H9 (cell line): ENCODE measurements at regions not wholly inside any gene's neighbourhood (a gene's known extent, or its start where the extent isn't known, plus 50 kb on each side); places are given as distances from the start of the nearest gene placed in this dataset.
"Not testable (repeated sequence)": the region's sequence is repeated elsewhere in the genome, so short reads cannot be mapped to it uniquely, and the experiment has no call there.

Experiments
- DNase-seq: peaks from one replicate; pipeline ENCODE4 v3.0.0-alpha.2; 2017
- H2AFZ ChIP-seq: one replicate; pipeline ENCODE4 v1.6.1; 2013; ENCODE audit warnings: mild to moderate bottlenecking, low read length, control low read depth, moderate library complexity
- H2AK5ac ChIP-seq: 2 replicates; pipeline ENCODE4 v1.6.1; 2013; ENCODE audit warnings: low read length, control low read depth, mixed read lengths; ENCODE audit not compliant: insufficient read length
- H2BK120ac ChIP-seq: one replicate; pipeline ENCODE4 v1.6.1; 2013; ENCODE audit warnings: low read depth, mild to moderate bottlenecking, low read length, control low read depth, inconsistent platforms; ENCODE audit not compliant: poor library complexity, severe bottlenecking
- H2BK12ac ChIP-seq: 2 replicates; pipeline ENCODE4 v1.6.1; 2013; ENCODE audit warnings: low read length, control low read depth, mixed read lengths, low read depth; ENCODE audit not compliant: insufficient read length
- H2BK15ac ChIP-seq: 2 replicates; pipeline ENCODE4 v1.6.1; 2013; ENCODE audit warnings: low read depth, low read length, control low read depth
- H2BK20ac ChIP-seq: one replicate; pipeline ENCODE4 v1.6.1; 2013; ENCODE audit warnings: low read depth, mild to moderate bottlenecking, low read length, control low read depth, inconsistent platforms; ENCODE audit not compliant: poor library complexity, severe bottlenecking
- H2BK5ac ChIP-seq: 2 replicates; pipeline ENCODE4 v1.6.1; 2013; ENCODE audit warnings: low read length, control low read depth, mixed read lengths; ENCODE audit not compliant: insufficient read length
- H3K14ac ChIP-seq: 2 replicates; pipeline ENCODE4 v1.6.1; 2013; ENCODE audit warnings: low read length, control low read depth; ENCODE audit not compliant: insufficient read depth
- H3K18ac ChIP-seq: 2 replicates; pipeline ENCODE4 v1.6.1; 2013; ENCODE audit warnings: low read depth, mild to moderate bottlenecking, mixed read lengths, low read length, control low read depth; ENCODE audit not compliant: insufficient read length
- H3K23ac ChIP-seq: 2 replicates; pipeline ENCODE4 v1.6.1; 2013; ENCODE audit warnings: low read length, control low read depth, mixed read lengths, low read depth; ENCODE audit not compliant: insufficient read length
- H3K23me2 ChIP-seq: 2 replicates; pipeline ENCODE4 v1.6.1; 2013; ENCODE audit warnings: low read depth, mild to moderate bottlenecking, mixed read lengths, low read length, control low read depth; ENCODE audit not compliant: insufficient read length, poor library complexity, severe bottlenecking
- H3K27ac ChIP-seq: 2 replicates; pipeline ENCODE4 v1.5.1; 2013; ENCODE audit warnings: low read length, control low read depth, mixed read lengths, low read depth; ENCODE audit not compliant: insufficient read length
- H3K27me3 ChIP-seq: 2 replicates; pipeline ENCODE4 v1.6.1; 2013; ENCODE audit warnings: low read length, control low read depth, inconsistent platforms; ENCODE audit not compliant: insufficient read depth
- H3K4ac ChIP-seq: 2 replicates; pipeline ENCODE4 v1.6.1; 2013; ENCODE audit warnings: low read depth, mild to moderate bottlenecking, control low read depth, inconsistent platforms, low read length, moderate library complexity
- H3K4me1 ChIP-seq: 2 replicates; pipeline ENCODE4 v1.6.1; 2013; ENCODE audit warnings: low read length, control low read depth, inconsistent platforms; ENCODE audit not compliant: insufficient read depth
- H3K4me2 ChIP-seq: 2 replicates; pipeline ENCODE4 v1.6.1; 2013; ENCODE audit warnings: low read length, control low read depth, mixed read lengths; ENCODE audit not compliant: insufficient read length, insufficient read depth
- H3K56ac ChIP-seq: 2 replicates; pipeline ENCODE4 v1.6.1; 2013; ENCODE audit warnings: low read depth, mild to moderate bottlenecking, mixed read lengths, low read length, control low read depth; ENCODE audit not compliant: insufficient read length
- H3K79me1 ChIP-seq: 2 replicates; pipeline ENCODE4 v1.6.1; 2013; ENCODE audit warnings: low read depth, mild to moderate bottlenecking, moderate library complexity, low read length, control low read depth, inconsistent platforms; ENCODE audit not compliant: insufficient read depth, poor library complexity, severe bottlenecking
- H3K79me2 ChIP-seq: 2 replicates; pipeline ENCODE4 v1.6.1; 2013; ENCODE audit warnings: low read length, control low read depth, inconsistent platforms; ENCODE audit not compliant: insufficient read depth
- H3K9ac ChIP-seq: 2 replicates; pipeline ENCODE4 v1.6.1; 2013; ENCODE audit warnings: low read length, control low read depth, mixed read lengths; ENCODE audit not compliant: insufficient read length; ENCODE audit errors: extremely low read depth
- H3K9me3 ChIP-seq: one replicate; pipeline ENCODE4 v1.6.1; 2013; ENCODE audit warnings: low read depth, low read length, inconsistent platforms; ENCODE audit not compliant: control insufficient read depth
- H3T11ph ChIP-seq: one replicate; pipeline ENCODE4 v1.6.1; 2013; ENCODE audit warnings: mild to moderate bottlenecking, low read length, control low read depth, inconsistent platforms
- H4K20me1 ChIP-seq: one replicate; pipeline ENCODE4 v1.6.1; 2013; ENCODE audit not compliant: control insufficient read depth, insufficient read length, insufficient read depth
- H4K5ac ChIP-seq: 2 replicates; pipeline ENCODE4 v1.6.1; 2013; ENCODE audit warnings: low read depth, mild to moderate bottlenecking, mixed read lengths, low read length, control low read depth; ENCODE audit not compliant: insufficient read length
- H4K8ac ChIP-seq: replicated peaks from 2 replicates; pipeline ENCODE4 v1.6.1; 2013; ENCODE audit warnings: low read length, control low read depth, mixed read lengths, low read depth; ENCODE audit not compliant: insufficient read length
- H4K91ac ChIP-seq: 2 replicates; pipeline ENCODE4 v1.6.1; 2013; ENCODE audit warnings: low read depth, mild to moderate bottlenecking, moderate library complexity, mixed read lengths, low read length, control low read depth; ENCODE audit not compliant: insufficient read length
- H3K27ac Mint-ChIP-seq, 3 experiments: 2 replicates in 2 of 3; 3 replicates in 1 of 3; pipeline ENCODE4 v1.8.0; 2020 to 2021; ENCODE audit warnings: mixed read lengths in 3 of 3, mild to moderate bottlenecking in 1 of 3, moderate library complexity in 1 of 3
- H3K27me3 Mint-ChIP-seq: 2 replicates; pipeline ENCODE4 v1.8.0; 2021; ENCODE audit warnings: low read depth, mild to moderate bottlenecking, moderate library complexity, mixed read lengths
- H3K36me3 Mint-ChIP-seq, 3 experiments: 2 replicates in 2 of 3; 3 replicates in 1 of 3; pipeline ENCODE4 v1.8.0; 2020 to 2021; ENCODE audit warnings: low read depth in 3 of 3, mixed read lengths in 3 of 3; ENCODE audit not compliant: insufficient read depth in 1 of 3
- H3K4me1 Mint-ChIP-seq, 2 experiments: 2 replicates each; pipeline ENCODE4 v1.8.0; 2020; ENCODE audit warnings: mixed read lengths in 2 of 2
- H3K4me3 Mint-ChIP-seq, 2 experiments: 2 replicates in 1 of 2; 3 replicates in 1 of 2; pipeline ENCODE4 v1.8.0; 2020 to 2021; ENCODE audit warnings: mild to moderate bottlenecking in 2 of 2, mixed read lengths in 2 of 2, moderate library complexity in 1 of 2
- H3K9me3 Mint-ChIP-seq, 2 experiments: 2 replicates in 1 of 2; 3 replicates in 1 of 2; pipeline ENCODE4 v1.8.0; 2020; ENCODE audit warnings: mild to moderate bottlenecking in 2 of 2, mixed read lengths in 2 of 2, moderate library complexity in 1 of 2
- WGBS: extraction: QIAGEN DNeasy Blood & Tissue Kit; methylation state at CpG from one replicate; pipeline ENCODE4 v1.1.7; 2013; ENCODE audit warnings: missing lambda C conversion rate, low lambda C conversion rate, mixed read lengths; ENCODE audit not compliant: insufficient read length; ENCODE audit errors: extremely low coverage; 5-methylcytosine and 5-hydroxymethylcytosine counted together
- TF ChIP-seq, protein P1 (sequence below): fragments of 200-600 bp; sonication (generic); conservative IDR thresholded peaks from 3 replicates; pipeline ENCODE4 v1.8.0; 2021; ENCODE audit warnings: antibody characterized with exemption, mild to moderate bottlenecking

DNA sequence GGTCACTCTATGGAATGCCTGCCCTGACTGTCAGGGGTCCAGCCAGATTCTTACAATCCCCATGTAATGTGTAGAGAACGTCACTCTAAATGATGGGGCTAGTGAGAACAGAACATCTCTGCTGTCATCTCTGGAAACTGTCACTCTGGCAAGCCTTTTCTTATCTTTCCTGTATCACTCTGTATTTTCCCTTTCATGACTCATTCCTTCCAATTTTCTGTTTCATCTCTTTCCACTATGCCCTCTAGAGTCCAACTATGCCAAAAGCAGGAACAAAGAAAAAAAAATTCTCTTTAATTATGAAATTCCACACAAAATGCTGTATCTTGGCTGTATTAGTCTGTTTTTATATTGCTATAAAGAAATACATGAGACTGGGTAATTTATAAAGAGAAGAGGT is 608.8 kb downstream of the ADCYAP1 start:
- H3K23me2 ChIP-seq: no peaks in the 10 kb centered on the region
- no peak overlapping the region for H3T11ph ChIP-seq
- no peaks in the 10 kb centered on the region for H3K36me3 Mint-ChIP-seq
- H3K4me2 ChIP-seq: no peak overlapping the region
- H3K9me3 ChIP-seq: no peaks in the 10 kb centered on the region
- H3K27me3 Mint-ChIP-seq: no peaks in the 10 kb centered on the region
- H4K8ac ChIP-seq: no peak overlapping the region
- DNase-seq: no peak
- H3K79me2 ChIP-seq: no peaks in the 10 kb centered on the region
- peaks cover 10 to 12% of the 10 kb centered on the region in 2 experiments for H3K4me1 Mint-ChIP-seq
- H3K9me3 Mint-ChIP-seq: no peaks in the 10 kb centered on the region
- H3K79me1 ChIP-seq: no peaks in the 10 kb centered on the region
- no peaks in the 10 kb centered on the region; the same call in 1 of the 2 replicates for H3K4me1 ChIP-seq
- no peak overlapping the region for H2BK12ac ChIP-seq
- H2AK5ac ChIP-seq: no peak overlapping the region
- H3K9ac ChIP-seq: no peak overlapping the region
- no peak overlapping the region for H3K14ac ChIP-seq
- H2BK20ac ChIP-seq: no peak overlapping the region
- H4K5ac ChIP-seq: no peak overlapping the region
- H3K18ac ChIP-seq: no peak overlapping the region
- H4K91ac ChIP-seq: no peak overlapping the region
- WGBS: no CpG with 5 or more reads among the region's 1 CpG
- H3K27ac ChIP-seq: no peak overlapping the region
- H3K56ac ChIP-seq: no peak overlapping the region
- H2BK5ac ChIP-seq: no peak overlapping the region
- H2BK120ac ChIP-seq: no peak overlapping the region
- no peak overlapping the region for H3K23ac ChIP-seq
- H2AFZ ChIP-seq: no peak overlapping the region
- H3K27me3 ChIP-seq: no peaks in the 10 kb centered on the region
- no peak overlapping the region for H3K4ac ChIP-seq
- H3K27ac Mint-ChIP-seq: no peak overlapping the region
- no peak overlapping the region for H3K4me3 Mint-ChIP-seq
- TF ChIP-seq, protein P1, sequence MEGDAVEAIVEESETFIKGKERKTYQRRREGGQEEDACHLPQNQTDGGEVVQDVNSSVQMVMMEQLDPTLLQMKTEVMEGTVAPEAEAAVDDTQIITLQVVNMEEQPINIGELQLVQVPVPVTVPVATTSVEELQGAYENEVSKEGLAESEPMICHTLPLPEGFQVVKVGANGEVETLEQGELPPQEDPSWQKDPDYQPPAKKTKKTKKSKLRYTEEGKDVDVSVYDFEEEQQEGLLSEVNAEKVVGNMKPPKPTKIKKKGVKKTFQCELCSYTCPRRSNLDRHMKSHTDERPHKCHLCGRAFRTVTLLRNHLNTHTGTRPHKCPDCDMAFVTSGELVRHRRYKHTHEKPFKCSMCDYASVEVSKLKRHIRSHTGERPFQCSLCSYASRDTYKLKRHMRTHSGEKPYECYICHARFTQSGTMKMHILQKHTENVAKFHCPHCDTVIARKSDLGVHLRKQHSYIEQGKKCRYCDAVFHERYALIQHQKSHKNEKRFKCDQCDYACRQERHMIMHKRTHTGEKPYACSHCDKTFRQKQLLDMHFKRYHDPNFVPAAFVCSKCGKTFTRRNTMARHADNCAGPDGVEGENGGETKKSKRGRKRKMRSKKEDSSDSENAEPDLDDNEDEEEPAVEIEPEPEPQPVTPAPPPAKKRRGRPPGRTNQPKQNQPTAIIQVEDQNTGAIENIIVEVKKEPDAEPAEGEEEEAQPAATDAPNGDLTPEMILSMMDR: no peak; the same call in 2 of the 3 replicates
- H4K20me1 ChIP-seq: no peaks in the 10 kb centered on the region
- H2BK15ac ChIP-seq: no peak overlapping the region

DNA sequence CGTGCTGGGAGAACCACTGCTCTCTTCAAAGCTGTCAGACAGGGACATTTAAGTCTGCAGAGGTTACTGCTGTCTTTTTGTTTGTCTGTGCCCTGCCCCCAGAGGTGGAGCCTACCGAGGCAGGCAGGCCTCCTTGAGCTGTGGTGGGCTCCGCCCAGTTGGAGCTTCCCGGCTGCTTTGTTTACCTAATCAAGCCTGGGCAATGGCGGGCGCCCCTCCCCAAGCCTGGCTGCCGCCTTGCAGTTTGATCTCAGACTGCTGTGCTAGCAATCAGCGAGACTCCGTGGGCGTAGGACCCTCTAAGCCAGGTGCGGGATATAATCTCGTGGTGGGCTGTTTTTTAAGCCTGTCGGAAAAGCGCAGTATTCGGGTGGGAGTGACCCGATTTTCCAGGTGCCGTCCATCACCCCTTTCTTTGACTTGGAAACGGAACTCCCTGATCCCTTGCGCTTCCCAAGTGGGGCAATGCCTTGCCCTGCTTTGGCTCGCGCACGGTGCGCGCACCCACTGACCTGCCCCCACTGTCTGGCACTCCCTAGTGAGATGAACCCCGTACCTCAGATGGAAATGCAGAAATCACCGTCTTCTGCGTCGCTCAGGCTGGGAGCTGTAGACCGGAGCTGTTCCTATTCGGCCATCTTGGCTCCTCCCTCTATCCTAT is 617.0 kb downstream of the ADCYAP1 start:
- H3K4me2 ChIP-seq, H2BK120ac ChIP-seq, H3K9me3 ChIP-seq, DNase-seq, H2BK12ac ChIP-seq, H3K79me2 ChIP-seq, H2BK15ac ChIP-seq, H2BK5ac ChIP-seq, H3K23me2 ChIP-seq, H3T11ph ChIP-seq, H3K14ac ChIP-seq, H3K27me3 ChIP-seq, H3K79me1 ChIP-seq, H4K91ac ChIP-seq, H3K23ac ChIP-seq, H3K4ac ChIP-seq, H3K4me1 ChIP-seq, H3K9me3 Mint-ChIP-seq, H4K8ac ChIP-seq, H2BK20ac ChIP-seq, H3K18ac ChIP-seq, H4K20me1 ChIP-seq, H2AFZ ChIP-seq, H3K27me3 Mint-ChIP-seq, H3K56ac ChIP-seq, H3K36me3 Mint-ChIP-seq, H3K27ac ChIP-seq, H4K5ac ChIP-seq, H3K9ac ChIP-seq, H2AK5ac ChIP-seq: not testable (repeated sequence)
- WGBS: no CpG with 5 or more reads among the region's 30 CpGs
- H3K4me3 Mint-ChIP-seq: peak overlapping the region in 1 of 2 experiments; percentile 61; a peak in 2 of 5 replicates
- peaks cover 4 to 10% of the 10 kb centered on the region in 2 experiments for H3K4me1 Mint-ChIP-seq
- H3K27ac Mint-ChIP-seq: peak overlapping the region in 1 of 3 experiments; percentile 40; a peak in 1 of 7 replicates
